ENCODE measurements at regions not wholly inside any gene's neighbourhood (a gene's known extent, or its start where the extent isn't known, plus 50 kb on each side); places are given as distances from the start of the nearest gene placed in this dataset.

GRCh38 chr6:14258695-14259593, 141.4 kb downstream of the CD83 start:
- TF ChIP-seq CTCF (IDR thresholded peaks at IDR 0.05 in 2 of 3, conservative IDR thresholded peaks at IDR 0.05 in 1 of 3; ENCODE audit: control insufficient read depth in 2 of 3, extremely low read depth in 1 of 3, insufficient read depth in 1 of 3, low read depth in 3 of 3, low read length in 3 of 3) = no peak
- TF ChIP-seq POLR2AphosphoS5 (IDR thresholded peaks at IDR 0.05; ENCODE audit: low read length) = no peak
- TF ChIP-seq CBX5 (IDR thresholded peaks at IDR 0.05; ENCODE audit: low read depth) = no peak
- TF ChIP-seq REST (IDR thresholded peaks at IDR 0.05; ENCODE audit: low read depth, low read length) = no peak
- TF ChIP-seq ETV6 (conservative IDR thresholded peaks at IDR 0.05 in 1 of 2, IDR thresholded peaks at IDR 0.05 in 1 of 2; ENCODE audit: borderline replicate concordance in 1 of 2, low read depth in 1 of 2) = no peak
- TF ChIP-seq RELA (IDR thresholded peaks at IDR 0.05; ENCODE audit: borderline replicate concordance, partially characterized antibody) = no peak
- no peak for TF ChIP-seq KLF5 (IDR thresholded peaks at IDR 0.05; ENCODE audit: partially characterized antibody)

Data from GM12878 (cell line).